ENCODE measurements at regions not wholly inside any gene's neighbourhood (a gene's known extent, or its start where the extent isn't known, plus 50 kb on each side); places are given as distances from the start of the nearest gene placed in this dataset.

DNA sequence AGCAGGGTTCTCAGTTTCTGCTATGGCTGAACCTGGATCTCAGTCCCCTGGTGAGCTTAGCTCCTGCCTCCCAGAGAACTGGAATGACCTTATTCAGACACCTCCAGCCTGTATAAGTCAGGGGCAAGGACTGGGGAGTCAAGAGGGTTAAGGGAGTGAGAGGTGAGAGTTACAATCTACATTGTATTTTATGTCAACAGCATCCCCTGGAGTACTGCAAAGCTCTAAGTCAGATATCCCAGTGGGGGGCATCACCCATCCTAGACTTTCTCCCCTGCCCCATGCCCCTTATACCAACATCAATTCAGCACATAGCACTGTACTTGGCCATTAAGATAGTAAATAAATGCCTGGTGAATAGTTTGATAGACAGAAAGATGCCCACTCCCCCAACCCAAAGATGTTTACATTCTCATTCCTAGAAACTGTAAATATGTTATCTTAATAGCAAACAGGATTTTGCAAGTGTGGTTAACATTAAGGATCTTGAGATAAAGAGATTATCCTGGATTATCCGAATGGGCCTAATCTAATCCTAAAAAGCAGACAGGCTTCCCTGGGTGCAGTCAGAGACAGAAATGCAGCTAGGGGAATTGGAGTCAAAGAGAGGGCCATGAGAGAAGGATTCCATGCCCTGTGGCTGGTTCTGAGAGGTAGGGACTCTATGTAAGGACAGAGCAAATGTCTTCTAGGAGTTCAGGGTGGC lies 132.3 kb upstream of the RASGRP1 start:
- no peak for DNase-seq

DNA sequence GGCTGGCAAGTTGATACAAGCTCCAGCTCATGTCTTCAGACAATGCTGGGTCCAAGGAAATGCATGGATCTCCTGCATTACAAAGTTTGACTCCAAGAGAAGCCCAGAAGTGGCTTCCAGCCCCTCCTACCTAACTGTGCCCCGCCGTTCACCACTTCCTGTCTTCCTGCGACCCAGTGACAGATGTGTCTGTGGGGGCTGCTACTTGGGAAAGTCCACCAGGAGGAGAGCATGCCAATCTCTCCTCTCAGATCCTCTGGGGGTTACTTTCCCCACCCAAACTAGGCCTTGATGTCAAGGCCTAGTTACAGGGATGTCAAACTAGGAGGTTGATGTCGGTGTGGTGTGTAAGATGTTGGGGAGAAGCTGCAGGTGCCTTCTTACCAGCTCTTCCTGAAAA lies 133.6 kb upstream of the RASGRP1 start:
- DNase-seq, result no peak

DNA sequence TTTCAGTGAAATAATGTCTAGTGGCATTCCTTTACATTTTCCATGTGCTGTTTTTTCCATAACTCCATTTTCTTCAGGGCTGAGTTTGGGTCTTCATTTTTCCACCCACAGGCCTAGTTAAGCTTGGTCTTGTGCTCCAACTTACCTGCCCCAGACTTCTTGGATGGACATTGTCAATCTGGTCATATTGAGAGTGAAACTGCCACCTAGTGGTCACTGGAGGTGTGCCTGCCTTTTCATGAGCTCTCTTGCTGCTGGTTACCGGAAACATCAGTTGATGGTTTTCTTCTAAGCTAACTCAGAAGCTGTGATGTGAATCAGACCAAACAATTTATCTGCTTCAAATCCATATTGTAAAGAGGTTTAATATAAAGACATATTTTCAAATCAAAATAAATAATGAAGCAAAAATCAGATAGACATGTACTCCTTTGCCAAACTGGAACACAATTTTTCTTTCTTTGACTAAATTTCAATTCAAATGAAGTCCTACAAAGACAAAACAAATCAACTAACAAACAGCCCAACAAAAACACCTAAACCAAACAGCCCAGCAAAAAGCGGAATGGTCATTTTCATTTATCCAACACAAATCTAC lies 135.1 kb upstream of the RASGRP1 start:
- peak; percentile 61 for DNase-seq

DNA sequence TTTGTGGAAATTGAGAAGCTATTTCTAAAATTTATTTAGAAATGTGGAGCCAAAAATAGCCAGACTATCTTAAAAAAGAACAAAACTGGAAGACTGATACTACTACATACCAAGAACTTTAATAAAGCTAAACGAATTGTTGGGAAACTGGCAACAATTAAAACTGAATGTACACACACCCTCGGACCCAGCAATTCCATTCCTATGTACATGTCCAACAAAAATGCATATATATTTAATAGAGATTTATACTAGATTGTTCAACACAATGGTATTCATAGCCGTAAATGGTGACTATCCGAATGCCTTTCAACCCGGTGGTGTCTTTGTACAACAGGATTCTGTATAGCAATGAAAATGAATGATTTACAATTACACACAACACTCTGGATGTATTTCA lies 136.5 kb upstream of the RASGRP1 start:
- DNase-seq, result no peak

DNA sequence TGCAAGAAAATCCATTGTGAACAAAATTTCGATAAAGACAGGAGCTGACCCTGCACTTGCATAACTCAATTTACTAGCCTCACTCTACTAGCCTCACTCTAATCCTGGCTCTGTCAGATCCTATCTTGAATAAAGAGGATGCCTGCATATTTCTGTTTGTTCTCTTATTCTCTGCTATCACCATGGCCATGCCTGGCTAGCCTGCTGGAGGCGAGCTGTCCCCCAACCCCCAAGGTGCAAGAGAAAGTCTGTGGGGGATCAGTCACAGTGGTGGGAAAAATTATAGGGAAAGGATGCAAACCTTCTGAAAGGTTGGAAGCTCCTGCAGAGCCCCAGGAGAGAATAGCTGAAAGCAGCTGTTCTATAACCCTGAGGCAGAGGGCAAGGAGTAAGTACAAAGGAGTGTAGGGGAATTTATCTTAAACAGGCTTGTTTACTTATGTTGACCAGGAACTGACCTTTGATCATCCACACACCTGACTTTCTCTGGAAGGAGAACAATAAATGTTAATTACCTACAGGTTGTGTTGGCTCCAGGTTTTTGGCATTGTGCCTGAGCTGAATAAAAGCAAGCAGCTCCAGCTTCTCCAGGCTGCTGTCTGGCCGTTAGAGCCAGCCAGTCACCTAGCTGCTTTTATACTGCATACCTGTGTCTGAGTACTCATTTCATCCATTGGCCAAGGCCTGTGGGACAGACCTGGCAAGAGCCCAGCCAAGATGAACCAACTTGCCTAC lies 137.7 kb upstream of the RASGRP1 start:
- DNase-seq, result no peak

DNA sequence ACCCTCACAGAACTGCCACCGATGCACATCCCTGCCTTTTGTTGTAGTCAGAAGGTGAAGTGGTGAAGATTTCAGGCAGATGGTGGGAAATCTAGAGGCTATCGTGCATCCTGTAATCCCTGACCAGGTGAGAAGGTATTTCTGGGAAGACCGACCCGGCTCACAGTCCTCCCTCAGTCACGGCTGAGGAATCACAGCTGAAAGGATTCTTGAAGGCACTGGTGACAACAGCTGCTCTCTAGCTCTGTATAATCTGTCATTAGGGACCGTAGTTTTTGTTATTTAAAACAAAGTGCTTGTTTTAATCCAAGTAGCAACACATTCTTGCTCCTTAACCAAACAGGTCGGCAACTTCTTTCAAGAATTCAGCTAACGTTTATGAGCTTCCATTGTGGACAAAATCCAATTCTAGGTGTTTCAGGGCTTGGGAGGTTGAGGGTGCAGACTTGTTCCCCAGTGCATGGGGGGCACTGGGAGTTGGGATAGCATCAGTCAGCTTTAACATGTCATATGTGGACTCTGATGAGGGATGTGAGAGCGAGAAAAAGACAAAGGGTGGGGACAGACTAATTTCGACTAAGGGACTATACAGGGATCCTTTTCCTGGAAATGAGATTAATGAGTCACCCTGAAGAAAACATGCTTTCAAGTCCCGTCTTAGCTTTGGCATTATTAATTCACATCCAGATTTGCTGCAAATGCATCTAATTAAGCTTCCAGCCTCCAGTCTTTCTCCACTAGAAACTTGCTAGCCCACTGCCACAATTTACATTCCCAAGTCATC lies 141.0 kb upstream of the RASGRP1 start:
- no peak for DNase-seq

DNA sequence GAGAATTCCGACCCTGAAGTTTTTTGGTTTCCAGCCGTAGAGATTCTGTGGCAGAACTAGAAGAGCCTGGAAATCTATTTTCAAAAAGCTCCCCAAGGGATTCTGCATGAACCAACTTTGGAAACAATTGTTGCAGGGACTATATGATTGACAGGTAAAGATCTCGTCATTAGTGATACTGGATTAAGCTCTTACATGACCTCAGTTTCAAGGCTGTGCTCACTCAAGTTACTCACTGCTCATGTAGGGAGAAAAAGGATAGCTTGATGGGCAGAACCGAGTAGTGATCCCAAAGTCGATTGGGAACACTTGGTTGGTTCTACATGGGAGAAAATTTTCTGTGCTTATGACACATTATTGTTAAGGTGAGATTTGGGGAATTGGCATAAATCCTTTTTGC lies 142.3 kb upstream of the RASGRP1 start:
- no peak for DNase-seq

DNA sequence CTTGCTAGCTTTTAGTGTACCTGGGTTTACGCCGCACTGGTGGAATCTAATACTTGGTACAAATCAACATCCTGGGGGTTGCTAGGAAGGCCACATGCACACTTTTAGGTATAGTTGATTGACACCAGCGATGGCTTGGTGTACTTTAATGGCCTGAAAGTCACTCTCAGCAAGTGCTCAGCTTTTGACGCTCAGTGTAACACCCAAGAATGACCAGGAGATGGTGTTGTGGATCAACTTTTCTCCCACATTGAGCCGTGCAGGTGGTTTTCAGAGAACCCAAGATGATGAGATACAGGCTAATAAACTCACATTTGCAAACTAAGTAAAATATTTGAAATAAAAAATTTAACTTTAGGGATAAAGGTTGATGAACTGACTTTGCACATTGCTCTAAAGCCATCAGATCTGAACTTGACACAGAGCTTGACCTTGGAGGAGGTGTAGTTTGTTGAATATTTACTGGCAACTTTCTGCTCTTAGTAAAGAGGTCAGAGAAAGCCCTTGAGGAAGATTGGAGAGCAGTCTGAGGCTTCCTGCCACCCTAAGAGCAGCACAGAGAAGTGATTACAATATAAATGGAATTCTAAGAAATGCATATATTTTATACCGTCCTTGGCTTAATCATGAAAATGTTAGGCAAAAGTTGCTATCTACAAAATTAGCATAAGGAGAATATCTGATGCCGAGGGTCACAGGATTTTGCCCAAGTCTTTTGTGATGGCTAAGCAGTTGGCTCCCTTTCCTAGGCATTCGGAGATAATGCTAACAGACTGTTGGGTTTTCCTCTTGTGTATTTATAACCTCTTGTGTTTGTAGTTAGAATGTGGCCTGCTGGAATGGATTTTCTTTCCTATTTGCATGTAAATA lies 143.4 kb upstream of the RASGRP1 start:
- peak; percentile 8 for DNase-seq

DNA sequence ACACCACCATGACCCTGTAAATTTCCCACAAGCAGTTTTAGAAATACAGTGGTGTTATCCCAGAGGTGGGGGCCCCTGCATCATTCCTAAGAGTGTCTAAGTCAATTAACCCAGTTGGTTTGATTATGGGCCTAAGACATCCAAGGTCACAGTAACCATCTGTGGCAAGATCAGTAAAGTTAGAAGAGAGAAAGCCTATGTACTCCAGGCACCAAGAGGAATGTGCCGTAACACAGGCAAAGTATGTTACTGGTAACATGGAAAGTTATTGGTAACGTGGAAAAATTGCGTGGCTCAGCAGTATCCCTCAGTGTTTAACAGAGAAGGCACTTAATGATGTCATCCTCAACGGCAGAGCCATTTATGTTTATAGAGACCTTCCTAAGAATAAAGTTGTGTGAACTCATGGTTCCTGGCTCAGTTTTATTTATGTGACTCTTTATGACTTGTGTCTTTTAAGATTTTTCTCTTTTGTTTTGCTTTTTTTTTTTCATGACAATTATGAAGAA lies 144.1 kb upstream of the RASGRP1 start:
- no peak for DNase-seq

DNA sequence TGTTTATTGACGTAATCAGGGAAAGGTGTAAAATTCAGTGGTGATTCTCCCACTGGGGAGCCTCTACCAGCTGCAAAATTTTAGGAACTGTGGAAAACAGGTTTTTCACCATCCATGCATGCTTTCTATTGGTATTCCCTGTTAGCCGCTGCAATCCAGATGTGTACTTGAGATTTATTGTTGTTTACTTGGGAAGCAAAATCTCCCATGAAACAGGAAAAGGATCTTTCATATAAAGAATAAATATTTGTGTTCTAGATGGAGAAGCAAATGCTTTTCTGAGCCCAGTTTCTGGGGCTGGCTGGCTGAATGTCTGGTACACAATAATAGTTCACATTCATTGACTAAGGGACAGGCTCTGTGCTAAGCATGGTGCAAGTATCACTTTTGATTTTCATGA lies 144.6 kb upstream of the RASGRP1 start:
- no peak for DNase-seq

DNA sequence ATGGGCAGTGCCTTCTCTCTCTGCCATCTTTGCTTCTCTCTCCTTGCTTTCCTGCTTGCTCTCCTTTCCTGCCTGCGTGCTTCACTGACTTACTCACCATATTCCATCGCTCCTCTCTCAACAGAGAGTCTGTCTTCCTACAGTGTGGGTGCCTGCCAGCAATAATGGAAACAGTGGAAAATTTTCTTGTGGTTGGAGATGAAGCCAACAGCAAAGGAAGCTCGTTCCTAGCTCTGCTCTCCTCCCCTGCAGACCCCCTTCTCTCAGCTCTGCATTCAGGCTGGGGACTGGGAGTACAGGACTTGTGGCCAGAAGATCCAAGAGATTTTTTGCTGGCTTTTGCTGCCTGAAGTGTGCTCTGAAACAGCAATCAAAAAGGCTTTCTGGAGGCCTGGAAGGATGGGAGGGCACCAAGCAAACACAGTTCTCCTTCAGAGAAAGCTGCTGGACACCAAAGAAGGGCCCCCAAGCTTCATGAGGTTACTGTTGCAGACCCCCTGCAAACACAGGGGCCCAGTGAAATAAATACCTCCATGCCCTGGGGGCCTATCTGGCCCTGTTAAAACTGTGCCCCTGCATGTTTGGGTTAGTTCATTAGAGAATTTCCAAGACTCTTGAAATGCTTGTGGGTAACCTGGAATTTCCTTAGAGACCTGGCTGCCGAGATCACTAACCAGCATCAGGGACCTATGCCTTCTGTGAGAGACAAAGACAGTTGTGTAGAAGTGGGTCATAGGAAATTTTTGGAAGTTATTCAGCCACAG lies 149.9 kb upstream of the RASGRP1 start:
- no peak for DNase-seq

DNA sequence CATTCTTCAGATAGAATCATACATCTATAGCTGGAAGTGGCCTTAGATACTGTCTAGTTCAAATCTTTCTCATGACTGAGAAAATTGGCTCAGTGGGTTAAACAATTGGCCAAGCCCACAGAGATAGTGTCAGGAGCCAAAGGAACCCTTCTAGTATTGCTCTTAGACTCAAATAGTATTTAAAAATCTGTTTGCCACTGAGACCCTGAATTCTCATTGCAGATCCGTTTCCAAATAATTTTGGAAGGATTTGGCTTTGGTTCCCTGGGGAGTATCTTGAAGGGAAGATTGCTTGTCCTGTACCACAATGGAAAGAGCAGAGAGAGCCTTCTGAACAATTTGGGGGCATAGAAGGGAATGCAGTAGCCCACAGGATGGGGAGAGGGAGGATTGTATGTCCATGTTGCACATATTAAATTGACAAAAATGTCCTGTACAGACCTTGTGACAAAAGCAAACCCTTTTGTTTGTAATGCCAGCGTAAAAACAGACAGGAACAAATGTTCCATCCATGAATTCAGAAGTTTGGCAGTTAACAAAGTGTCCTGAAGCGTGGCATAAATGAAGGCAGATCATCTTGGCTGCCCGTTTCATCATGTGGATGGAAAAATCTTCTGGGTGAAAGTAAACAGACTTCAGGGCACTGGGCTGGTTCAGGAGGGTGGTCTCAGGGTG lies 156.4 kb upstream of the RASGRP1 start:
- DNase-seq, result no peak

DNA sequence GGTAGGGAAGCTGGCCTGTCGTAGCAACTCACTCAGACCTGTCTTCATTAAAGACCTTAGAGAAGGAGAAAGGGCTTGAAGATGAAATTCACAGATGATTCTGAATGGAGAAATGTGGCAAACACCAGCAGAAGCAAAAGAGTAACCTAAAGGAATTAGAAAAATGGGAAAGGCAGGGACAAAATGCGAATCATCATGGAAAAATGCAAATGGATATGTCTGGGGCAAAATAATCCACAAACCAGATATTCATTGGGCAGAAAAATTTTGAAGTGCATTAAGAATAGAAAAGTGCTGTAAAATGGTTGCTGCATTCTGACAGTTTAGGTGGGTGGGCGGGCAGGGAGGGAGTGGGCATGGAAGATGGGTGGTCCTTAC lies 156.9 kb upstream of the RASGRP1 start:
- DNase-seq, result no peak

DNA sequence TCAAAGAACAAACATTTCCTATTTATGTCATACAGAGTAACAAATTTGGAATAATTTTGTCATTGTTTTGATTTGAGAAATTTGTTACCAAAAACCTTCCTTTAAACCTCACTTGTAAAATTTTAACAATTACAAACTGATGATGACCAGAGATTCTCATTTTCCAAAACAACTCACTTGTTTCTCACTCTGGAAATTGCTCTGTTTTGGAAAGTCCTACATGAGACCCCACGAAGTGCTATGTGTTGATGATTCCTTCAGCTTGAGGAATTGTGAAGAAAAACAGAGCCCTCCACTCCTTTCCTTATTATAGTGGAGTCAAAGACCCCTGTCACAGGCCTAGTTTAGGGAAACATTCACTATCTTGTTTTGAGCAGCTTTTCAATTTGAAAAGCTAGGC lies 157.6 kb upstream of the RASGRP1 start:
- no peak for DNase-seq

DNA sequence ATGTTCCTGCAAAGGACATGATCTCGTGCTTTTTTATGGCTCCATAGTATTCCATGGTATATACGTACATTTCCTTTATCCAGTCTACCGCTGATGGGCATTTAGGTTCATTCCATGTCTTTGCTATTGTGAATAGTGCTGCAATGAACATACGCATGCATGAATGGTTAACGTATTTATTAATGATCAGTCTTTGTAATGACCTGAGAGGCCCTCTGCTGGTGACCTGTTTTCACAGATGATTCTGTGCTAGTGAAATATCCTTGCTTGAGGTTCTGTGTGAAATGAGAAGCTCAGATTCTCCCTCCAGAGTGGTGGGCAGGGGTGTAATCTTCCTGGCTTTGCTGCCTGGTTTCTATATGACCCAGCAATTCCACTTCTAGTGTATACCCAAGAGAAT lies 160.2 kb upstream of the RASGRP1 start:
- no peak for DNase-seq

DNA sequence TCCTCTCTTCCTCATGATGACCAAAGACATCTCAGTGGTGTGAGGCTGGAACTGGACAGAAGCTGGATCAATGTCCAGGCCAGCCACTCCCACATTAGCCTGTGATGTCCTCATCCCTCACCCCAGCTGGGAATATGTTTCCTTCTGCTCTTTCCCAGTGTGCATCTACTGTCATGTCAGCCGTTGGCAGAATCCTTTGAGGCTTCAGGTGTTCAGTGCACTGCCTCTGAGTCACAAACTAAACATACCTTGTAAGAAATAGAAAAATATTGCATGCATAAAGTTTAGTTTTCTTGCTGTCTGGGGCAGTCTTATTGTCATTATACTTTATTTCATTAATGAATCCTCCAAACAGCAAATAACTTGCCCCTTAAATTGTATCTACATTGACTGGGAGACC lies 161.6 kb upstream of the RASGRP1 start:
- DNase-seq, result no peak

DNA sequence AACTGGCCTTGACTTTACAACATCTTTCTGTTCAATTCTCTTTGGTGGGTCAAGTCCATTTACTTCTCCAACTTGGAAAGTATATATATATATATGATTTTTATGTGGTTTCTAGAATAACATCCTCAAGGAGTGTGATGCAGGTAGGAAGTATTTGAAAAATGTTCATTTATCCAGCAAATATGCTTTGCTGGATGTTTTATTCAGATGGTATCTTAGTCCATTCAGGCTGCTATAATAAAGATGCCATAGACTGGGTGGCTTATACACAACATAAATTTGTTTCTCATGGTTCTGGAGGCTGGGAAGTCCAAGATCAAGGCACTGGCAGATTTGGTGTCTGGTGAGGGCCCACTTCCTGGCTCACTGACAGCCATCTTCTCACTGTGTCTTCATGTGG lies 168.7 kb upstream of the RASGRP1 start:
- no peak for DNase-seq

DNA sequence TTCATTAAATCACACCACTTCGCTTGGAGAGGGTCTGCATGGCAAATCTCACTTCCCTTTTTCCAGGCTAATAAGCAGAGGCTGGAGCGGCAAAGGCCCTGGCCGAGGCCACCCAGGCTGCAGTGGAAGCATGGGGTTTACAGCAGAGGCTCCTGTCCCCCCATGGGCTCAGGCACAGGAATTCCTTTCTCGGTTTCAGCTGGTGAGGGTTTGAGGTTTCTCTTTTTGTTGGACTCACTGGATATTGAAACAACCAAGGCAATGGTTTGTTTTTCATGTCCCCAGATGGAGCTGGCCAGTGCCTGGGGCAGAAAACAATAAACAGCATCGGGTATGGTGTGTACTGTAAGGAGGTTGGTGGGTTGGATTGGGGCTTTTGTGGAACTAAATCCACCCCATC lies 175.6 kb upstream of the RASGRP1 start:
- no peak for DNase-seq

DNA sequence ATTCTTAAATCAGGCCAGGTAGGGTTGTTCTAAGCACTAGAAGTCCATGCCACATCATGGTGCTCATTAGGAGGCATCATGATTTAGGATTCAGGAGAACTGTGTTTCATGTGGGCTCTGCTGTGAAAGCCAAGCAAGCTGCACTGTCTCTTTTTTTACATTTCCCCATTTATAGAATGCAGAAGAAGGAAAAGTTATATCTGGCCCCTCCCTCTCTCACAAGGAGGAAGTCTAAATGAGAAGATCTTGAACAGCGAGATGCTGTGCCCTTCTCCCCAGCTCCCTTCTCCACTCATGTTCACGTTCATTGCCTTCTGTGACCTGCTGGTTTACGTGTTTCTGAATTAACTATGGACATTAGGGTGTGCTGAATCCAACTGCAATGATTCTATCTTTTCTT lies 178.5 kb upstream of the RASGRP1 start:
- peak; percentile 46 for DNase-seq

DNA sequence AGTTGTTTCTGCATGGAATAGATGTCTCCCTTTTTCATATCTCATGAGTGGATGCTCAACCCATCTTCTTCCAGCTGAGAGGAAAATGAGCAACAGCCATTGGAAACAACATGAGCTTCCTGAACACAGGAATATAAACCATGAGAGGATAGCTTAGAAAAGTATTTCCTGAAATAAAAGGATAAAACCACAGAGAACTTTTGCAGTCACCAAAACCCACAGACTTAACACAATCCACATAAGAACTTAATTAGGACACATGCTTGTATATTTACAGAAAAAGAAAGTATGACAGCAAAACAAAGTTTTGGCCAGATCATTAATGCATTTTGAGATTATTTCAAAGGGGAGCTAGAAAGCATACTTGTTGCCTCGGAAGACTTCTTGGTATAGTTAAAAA lies 180.5 kb upstream of the RASGRP1 start:
- no peak for DNase-seq

DNA sequence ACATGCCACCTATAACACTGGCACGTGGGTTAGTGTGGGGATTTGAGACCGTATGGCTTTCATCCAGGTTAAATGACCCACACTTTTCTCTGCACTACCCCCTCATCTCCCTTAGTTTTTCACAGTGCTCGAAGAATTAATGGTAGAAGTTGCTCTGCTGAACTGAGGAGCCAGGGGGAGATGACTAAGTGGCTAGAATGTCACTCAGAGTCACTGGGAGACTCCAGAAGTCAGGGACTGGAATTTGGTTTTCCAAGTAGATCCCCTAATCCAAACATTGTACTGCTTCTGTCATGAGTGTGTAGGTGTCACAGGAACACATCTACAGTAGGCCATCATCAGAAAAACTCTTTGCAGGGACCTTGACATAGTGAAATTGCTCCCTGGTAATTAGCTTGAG lies 181.0 kb upstream of the RASGRP1 start:
- DNase-seq, result no peak
